ENCODE measurements at regions not wholly inside any gene's neighbourhood (a gene's known extent, or its start where the extent isn't known, plus 50 kb on each side); places are given as distances from the start of the nearest gene placed in this dataset.

DNA sequence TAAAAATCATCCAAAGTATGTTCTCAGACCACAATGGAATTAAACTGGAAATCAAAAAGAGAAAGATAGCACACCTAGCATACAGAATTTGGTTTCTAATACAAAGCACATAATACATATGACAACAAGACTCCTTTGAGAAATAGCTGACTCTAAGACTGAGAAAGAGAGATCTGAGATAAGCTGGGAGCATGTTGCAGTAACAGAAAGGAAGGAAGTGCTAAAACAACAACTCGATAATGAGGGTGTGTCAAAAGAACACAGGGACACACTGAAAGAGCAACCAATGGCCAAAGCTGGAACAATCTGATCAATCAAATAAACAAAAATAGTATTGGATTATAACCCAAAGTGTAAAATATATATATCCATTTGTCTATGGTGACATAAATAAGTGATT, 586.6 kb downstream of the C4orf33 start:
- ATAC-seq (no peak), DNase-seq (no peak)
- 18% methylated on average over 1 of the region's 1 CpG for WGBS (ENCODE audit: insufficient coverage, low coverage, low lambda C conversion rate, missing lambda C conversion rate)
- no peaks in the 10 kb centered on the region for H3K27me3 ChIP-seq
- H3K9me3 ChIP-seq: no peaks in the 10 kb centered on the region
- intact Hi-C loops (cut with DNase I): no loop called here
- no peaks in the 10 kb centered on the region for H3K36me3 ChIP-seq
- TF ChIP-seq, protein P1, sequence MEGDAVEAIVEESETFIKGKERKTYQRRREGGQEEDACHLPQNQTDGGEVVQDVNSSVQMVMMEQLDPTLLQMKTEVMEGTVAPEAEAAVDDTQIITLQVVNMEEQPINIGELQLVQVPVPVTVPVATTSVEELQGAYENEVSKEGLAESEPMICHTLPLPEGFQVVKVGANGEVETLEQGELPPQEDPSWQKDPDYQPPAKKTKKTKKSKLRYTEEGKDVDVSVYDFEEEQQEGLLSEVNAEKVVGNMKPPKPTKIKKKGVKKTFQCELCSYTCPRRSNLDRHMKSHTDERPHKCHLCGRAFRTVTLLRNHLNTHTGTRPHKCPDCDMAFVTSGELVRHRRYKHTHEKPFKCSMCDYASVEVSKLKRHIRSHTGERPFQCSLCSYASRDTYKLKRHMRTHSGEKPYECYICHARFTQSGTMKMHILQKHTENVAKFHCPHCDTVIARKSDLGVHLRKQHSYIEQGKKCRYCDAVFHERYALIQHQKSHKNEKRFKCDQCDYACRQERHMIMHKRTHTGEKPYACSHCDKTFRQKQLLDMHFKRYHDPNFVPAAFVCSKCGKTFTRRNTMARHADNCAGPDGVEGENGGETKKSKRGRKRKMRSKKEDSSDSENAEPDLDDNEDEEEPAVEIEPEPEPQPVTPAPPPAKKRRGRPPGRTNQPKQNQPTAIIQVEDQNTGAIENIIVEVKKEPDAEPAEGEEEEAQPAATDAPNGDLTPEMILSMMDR (IDR thresholded peaks at IDR 0.05): no peak
- no peak for TF ChIP-seq POLR2A (IDR thresholded peaks at IDR 0.05)
- no peak overlapping the region for H3K4me3 ChIP-seq
- no peaks in the 10 kb centered on the region for H3K4me1 ChIP-seq
- H3K27ac ChIP-seq: no peak overlapping the region

DNA sequence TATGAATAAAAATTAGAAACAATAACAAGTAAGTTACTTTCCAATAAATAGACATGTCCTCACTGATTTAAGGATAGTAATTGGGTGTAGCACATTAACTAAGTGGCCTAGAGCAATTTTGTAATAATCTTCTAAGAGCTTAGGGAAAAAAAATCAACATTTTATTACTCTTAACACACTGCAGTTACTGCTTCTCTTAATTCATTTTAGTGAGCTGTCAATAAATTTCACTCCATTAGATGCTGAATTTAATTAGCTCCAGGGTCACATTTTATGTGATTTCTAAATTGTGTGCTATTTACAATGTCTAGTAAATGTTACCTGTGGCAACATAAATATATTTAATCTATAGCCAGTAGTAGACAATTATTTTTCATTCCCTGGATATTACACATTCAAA, 612.0 kb downstream of the C4orf33 start:
- no peak for TF ChIP-seq POLR2A (IDR thresholded peaks at IDR 0.05)
- TF ChIP-seq, protein P1 (IDR thresholded peaks at IDR 0.05): no peak
- H3K27me3 ChIP-seq: no peaks in the 10 kb centered on the region
- ATAC-seq: no peak
- H3K9me3 ChIP-seq: no peaks in the 10 kb centered on the region
- H3K4me3 ChIP-seq: no peak overlapping the region
- intact Hi-C loops (cut with DNase I): no loop called here
- H3K36me3 ChIP-seq: no peaks in the 10 kb centered on the region
- H3K27ac ChIP-seq: no peak overlapping the region
- no peaks in the 10 kb centered on the region for H3K4me1 ChIP-seq
- DNase-seq: no peak

DNA sequence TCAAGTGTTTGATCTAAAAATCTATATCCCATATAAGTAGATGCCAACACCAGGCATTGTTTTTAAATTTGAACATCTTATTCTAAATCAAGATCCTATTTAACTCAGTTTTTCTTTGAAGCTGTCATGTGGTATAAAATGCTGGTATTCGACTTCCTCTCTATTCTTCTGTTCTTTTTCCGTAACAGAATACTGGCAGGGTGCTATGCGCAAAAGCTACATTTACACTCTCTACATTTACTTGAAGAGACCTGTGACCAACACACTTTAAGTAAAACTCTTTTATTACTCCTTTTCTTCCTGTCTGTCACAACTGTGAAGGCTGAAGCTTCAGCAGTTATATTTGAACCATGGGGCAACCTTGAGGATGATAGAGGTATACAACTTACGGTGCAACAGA, 612.8 kb downstream of the C4orf33 start:
- Histone ChIP-seq H3K4me3 (no peak overlapping the region), H3K9me3 (no peaks in the 10 kb centered on the region), H3K27ac (no peak overlapping the region), H3K36me3 (no peaks in the 10 kb centered on the region), H3K27me3 (no peaks in the 10 kb centered on the region), H3K4me1 (no peaks in the 10 kb centered on the region)
- no peak for ATAC-seq
- TF ChIP-seq POLR2A (IDR thresholded peaks at IDR 0.05): no peak
- WGBS (ENCODE audit: insufficient coverage, low coverage, low lambda C conversion rate, missing lambda C conversion rate): 73% methylated on average over 4 of the region's 4 CpGs
- DNase-seq: no peak
- intact Hi-C loops (cut with DNase I): no loop called here

DNA sequence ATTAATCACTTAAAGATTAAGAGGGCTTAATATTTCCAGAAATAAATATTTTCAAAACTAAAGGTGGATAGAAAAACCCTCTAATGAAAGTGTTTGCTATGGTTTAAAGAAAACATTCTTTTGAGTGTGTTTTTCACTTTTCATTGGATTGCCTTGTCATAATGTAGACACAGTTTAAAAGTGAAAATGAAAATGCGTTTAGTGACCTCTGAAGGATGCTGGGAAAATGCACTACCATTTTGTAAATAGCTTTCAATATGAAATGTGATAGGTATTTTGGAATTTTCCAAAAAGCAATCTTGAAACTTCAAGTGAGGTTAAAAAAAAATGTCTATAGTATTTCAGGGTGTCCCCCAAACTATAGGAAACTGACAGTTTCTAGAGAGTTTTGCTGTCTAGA, 642.2 kb downstream of the C4orf33 start:
- no peak for TF ChIP-seq POLR2A (IDR thresholded peaks at IDR 0.05)
- TF ChIP-seq, protein P1 (IDR thresholded peaks at IDR 0.05): no peak
- WGBS (ENCODE audit: insufficient coverage, low coverage, low lambda C conversion rate, missing lambda C conversion rate): 35% methylated on average over 1 of the region's 1 CpG
- no peak overlapping the region for H3K27ac ChIP-seq
- no peak overlapping the region for H3K4me3 ChIP-seq
- ATAC-seq: no peak
- H3K36me3 ChIP-seq: no peaks in the 10 kb centered on the region
- no peaks in the 10 kb centered on the region for H3K9me3 ChIP-seq
- no peaks in the 10 kb centered on the region for H3K4me1 ChIP-seq
- no peak for DNase-seq
- no peaks in the 10 kb centered on the region for H3K27me3 ChIP-seq
- intact Hi-C loops (cut with DNase I): no loop called here

DNA sequence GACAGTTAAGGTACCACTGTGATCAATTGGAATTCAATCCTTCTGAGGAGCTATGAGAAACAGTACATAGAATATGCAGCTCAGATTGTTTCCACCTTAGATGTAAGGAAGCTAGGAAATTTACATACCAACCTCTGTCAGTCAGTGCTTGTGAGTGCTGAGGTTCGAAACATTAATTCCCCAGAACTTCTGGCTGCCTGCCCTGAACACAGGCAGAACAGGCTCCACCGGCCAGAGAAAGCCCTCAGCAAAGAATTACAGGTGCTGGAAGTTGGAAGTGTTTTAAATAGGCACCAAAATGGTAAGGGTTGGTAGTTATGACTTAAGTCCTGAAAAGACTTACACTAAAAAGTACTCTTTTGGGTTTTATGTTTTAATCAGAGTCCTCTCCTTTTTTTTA, 651.8 kb downstream of the C4orf33 start:
- TF ChIP-seq, protein P1 (IDR thresholded peaks at IDR 0.05): no peak
- TF ChIP-seq POLR2A (IDR thresholded peaks at IDR 0.05): no peak
- H3K4me3 ChIP-seq: no peak overlapping the region
- ATAC-seq: no peak
- H3K27me3 ChIP-seq: no peaks in the 10 kb centered on the region
- no peaks in the 10 kb centered on the region for H3K36me3 ChIP-seq
- H3K4me1 ChIP-seq: no peaks in the 10 kb centered on the region
- H3K9me3 ChIP-seq: no peaks in the 10 kb centered on the region
- 50% methylated on average over 2 of the region's 2 CpGs for WGBS (ENCODE audit: insufficient coverage, low coverage, low lambda C conversion rate, missing lambda C conversion rate)
- intact Hi-C loops (cut with DNase I): no loop called here
- no peak overlapping the region for H3K27ac ChIP-seq
- DNase-seq: no peak

All from right lobe of liver (tissue), 6 donors.